Activated CD4-positive, alpha-beta memory T cell treated with anti-CD3 and anti-CD28 coated beads for 36 hours (primary cell): ENCODE measurements at regions not wholly inside any gene's neighbourhood (a gene's known extent, or its start where the extent isn't known, plus 50 kb on each side); places are given as distances from the start of the nearest gene placed in this dataset.

ENCODE experiments used
- CTCF ChIA-PET: fragments of 350-600 bp; sonication (Branson Sonifier 250); formaldehyde crosslinking; loops from one replicate; lab custom pipeline; 2021; ENCODE audit warnings: antibody characterized with exemption, inconsistent platforms; lab: Charles Lee
- POLR2A ChIA-PET: fragments of 350-600 bp; sonication (Branson Sonifier 250); formaldehyde crosslinking; loops from one replicate; lab custom pipeline; 2021; ENCODE audit warnings: antibody characterized with exemption; lab: Charles Lee
- DNase-seq: peaks from one replicate; pipeline ENCODE4 v3.0.0-alpha.2; 2020
- H3K27ac Mint-ChIP-seq: one replicate; pipeline ENCODE4 v1.8.0; 2021; ENCODE audit warnings: mixed read lengths
- H3K27me3 Mint-ChIP-seq: one replicate; pipeline ENCODE4 v1.8.0; 2021; ENCODE audit warnings: mixed read lengths
- H3K36me3 Mint-ChIP-seq: one replicate; pipeline ENCODE4 v1.8.0; 2021; ENCODE audit warnings: mixed read lengths
- H3K4me1 Mint-ChIP-seq: one replicate; pipeline ENCODE4 v1.8.0; 2021; ENCODE audit warnings: low read depth, mixed read lengths
- H3K4me3 Mint-ChIP-seq: one replicate; pipeline ENCODE4 v1.8.0; 2021; ENCODE audit warnings: mild to moderate bottlenecking, mixed read lengths
- H3K9me3 Mint-ChIP-seq: one replicate; pipeline ENCODE4 v1.8.0; 2021; ENCODE audit warnings: mixed read lengths
- intact Hi-C: fragments of 100-400 bp; cut with micrococcal nuclease; formaldehyde crosslinking; loops from one replicate; pipeline ENCODE4 v1.15.1; 2023

- no peaks in the 10 kb centered on the region for H3K4me1 Mint-ChIP-seq
- H3K4me3 Mint-ChIP-seq: no peak overlapping the region
- ChIA-PET POLR2A (no interaction called here), CTCF (interaction anchor here (0.5 kb wide), 1 partner anchor 19 kb away, joined by 3 read pairs; no protein-coding TSS in a partner anchor)
- H3K27ac Mint-ChIP-seq: no peak overlapping the region
- intact Hi-C loops: no loop called here
- H3K9me3 Mint-ChIP-seq: peaks cover 3% of the 10 kb centered on the region
- no peak for DNase-seq
- no peaks in the 10 kb centered on the region for H3K36me3 Mint-ChIP-seq
- no peaks in the 10 kb centered on the region for H3K27me3 Mint-ChIP-seq
Measured at GRCh38 chr12:24034160-24034559, 84.7 kb upstream of the SOX5 start.

- DNase-seq: no peak
- Mint-ChIP-seq H3K4me1 (no peaks in the 10 kb centered on the region), H3K27me3 (no peaks in the 10 kb centered on the region), H3K27ac (no peak overlapping the region), H3K36me3 (no peaks in the 10 kb centered on the region), H3K4me3 (no peak overlapping the region), H3K9me3 (peaks cover 3% of the 10 kb centered on the region)
- ChIA-PET CTCF (no interaction called here), POLR2A (no interaction called here)
- intact Hi-C loops: no loop called here
Measured at GRCh38 chr12:24027352-24027751, 77.9 kb upstream of the SOX5 start.

- Mint-ChIP-seq H3K9me3 (peaks cover under 1% of the 10 kb centered on the region), H3K4me3 (no peak overlapping the region), H3K4me1 (no peaks in the 10 kb centered on the region), H3K27me3 (no peaks in the 10 kb centered on the region), H3K27ac (no peak overlapping the region), H3K36me3 (no peaks in the 10 kb centered on the region)
- intact Hi-C loops: no loop called here
- CTCF ChIA-PET: no interaction called here
- no peak for DNase-seq
- POLR2A ChIA-PET: no interaction called here
Measured at GRCh38 chr12:24025153-24025798, 75.8 kb upstream of the SOX5 start.

GRCh38 chr12:24023081-24023480 is 73.6 kb upstream of the SOX5 start:
- Mint-ChIP-seq H3K27me3 (no peaks in the 10 kb centered on the region), H3K9me3 (no peaks in the 10 kb centered on the region), H3K4me3 (no peak overlapping the region), H3K4me1 (no peaks in the 10 kb centered on the region), H3K27ac (no peak overlapping the region), H3K36me3 (no peaks in the 10 kb centered on the region)
- ChIA-PET CTCF (no interaction called here), POLR2A (no interaction called here)
- no peak for DNase-seq
- intact Hi-C loops: no loop called here

GRCh38 chr12:24021164-24021502 is 71.7 kb upstream of the SOX5 start:
- Mint-ChIP-seq H3K9me3 (no peaks in the 10 kb centered on the region), H3K4me1 (no peaks in the 10 kb centered on the region), H3K4me3 (no peak overlapping the region), H3K36me3 (no peaks in the 10 kb centered on the region), H3K27ac (no peak overlapping the region), H3K27me3 (no peaks in the 10 kb centered on the region)
- ChIA-PET CTCF (no interaction called here), POLR2A (no interaction called here)
- no peak for DNase-seq
- intact Hi-C loops: no loop called here

GRCh38 chr12:24020397-24021163 is 71.1 kb upstream of the SOX5 start:
- H3K9me3 Mint-ChIP-seq: no peaks in the 10 kb centered on the region
- no peak for DNase-seq
- intact Hi-C loops: no loop called here
- ChIA-PET CTCF (no interaction called here), POLR2A (no interaction called here)
- H3K27me3 Mint-ChIP-seq: no peaks in the 10 kb centered on the region
- H3K27ac Mint-ChIP-seq: no peak overlapping the region
- H3K4me3 Mint-ChIP-seq: no peak overlapping the region
- no peaks in the 10 kb centered on the region for H3K4me1 Mint-ChIP-seq
- no peaks in the 10 kb centered on the region for H3K36me3 Mint-ChIP-seq

GRCh38 chr12:24015833-24016160 is 66.3 kb upstream of the SOX5 start:
- H3K27ac Mint-ChIP-seq: no peak overlapping the region
- H3K36me3 Mint-ChIP-seq: no peaks in the 10 kb centered on the region
- CTCF ChIA-PET: interaction anchor here (0.6 kb wide), 1 partner anchor 19 kb away, joined by 3 read pairs; no protein-coding TSS in a partner anchor
- no peaks in the 10 kb centered on the region for H3K9me3 Mint-ChIP-seq
- intact Hi-C loops: no loop called here
- no peak for DNase-seq
- no peaks in the 10 kb centered on the region for H3K4me1 Mint-ChIP-seq
- H3K4me3 Mint-ChIP-seq: no peak overlapping the region
- no peaks in the 10 kb centered on the region for H3K27me3 Mint-ChIP-seq
- POLR2A ChIA-PET: no interaction called here

- ChIA-PET CTCF (interaction anchor here (0.6 kb wide), 1 partner anchor 19 kb away, joined by 3 read pairs; no protein-coding TSS in a partner anchor), POLR2A (no interaction called here)
- Mint-ChIP-seq H3K27me3 (no peaks in the 10 kb centered on the region), H3K4me1 (no peaks in the 10 kb centered on the region), H3K9me3 (no peaks in the 10 kb centered on the region), H3K36me3 (no peaks in the 10 kb centered on the region), H3K4me3 (no peak overlapping the region), H3K27ac (no peak overlapping the region)
- intact Hi-C loops: no loop called here
- DNase-seq: no peak
Measured at GRCh38 chr12:24014915-24015832, 65.7 kb upstream of the SOX5 start.

- intact Hi-C loops: no loop called here
- Mint-ChIP-seq H3K27me3 (no peaks in the 10 kb centered on the region), H3K36me3 (no peaks in the 10 kb centered on the region), H3K4me1 (no peaks in the 10 kb centered on the region), H3K27ac (no peak overlapping the region), H3K9me3 (no peaks in the 10 kb centered on the region), H3K4me3 (no peak overlapping the region)
- no peak for DNase-seq
- ChIA-PET POLR2A (no interaction called here), CTCF (no interaction called here)
Measured at GRCh38 chr12:24014240-24014639, 64.8 kb upstream of the SOX5 start.

- ChIA-PET CTCF (interaction anchor here (0.9 kb wide), 1 partner anchor 24 kb away, joined by 3 read pairs; no protein-coding TSS in a partner anchor), POLR2A (interaction anchor here (0.6 kb wide), 1 partner anchor 505 kb away, joined by 3 read pairs; no protein-coding TSS in a partner anchor)
- no peaks in the 10 kb centered on the region for H3K9me3 Mint-ChIP-seq
- no peaks in the 10 kb centered on the region for H3K36me3 Mint-ChIP-seq
- no peak overlapping the region for H3K27ac Mint-ChIP-seq
- intact Hi-C loops: loop anchor here (2.0 kb wide), 1 partner anchor 768 kb away; no protein-coding TSS in a partner anchor
- H3K4me1 Mint-ChIP-seq: no peaks in the 10 kb centered on the region
- no peaks in the 10 kb centered on the region for H3K27me3 Mint-ChIP-seq
- DNase-seq: no peak
- H3K4me3 Mint-ChIP-seq: no peak overlapping the region
Measured at GRCh38 chr12:24012528-24012927, 63.1 kb upstream of the SOX5 start.

GRCh38 chr12:24011927-24012507 is 62.5 kb upstream of the SOX5 start:
- DNase-seq: no peak
- Mint-ChIP-seq H3K4me3 (no peak overlapping the region), H3K4me1 (no peaks in the 10 kb centered on the region), H3K9me3 (no peaks in the 10 kb centered on the region), H3K27me3 (no peaks in the 10 kb centered on the region), H3K36me3 (no peaks in the 10 kb centered on the region), H3K27ac (no peak overlapping the region)
- intact Hi-C loops: loop anchor here (2.0 kb wide), 1 partner anchor 769 kb away; no protein-coding TSS in a partner anchor
- ChIA-PET POLR2A (interaction anchor here (0.6 kb wide), 1 partner anchor 505 kb away, joined by 3 read pairs; no protein-coding TSS in a partner anchor), CTCF (interaction anchor here (0.9 kb wide), 1 partner anchor 24 kb away, joined by 3 read pairs; no protein-coding TSS in a partner anchor)

GRCh38 chr12:24008166-24008565 is 58.7 kb upstream of the SOX5 start:
- no peak for DNase-seq
- Mint-ChIP-seq H3K27me3 (no peaks in the 10 kb centered on the region), H3K9me3 (no peaks in the 10 kb centered on the region), H3K4me1 (no peaks in the 10 kb centered on the region), H3K27ac (no peak overlapping the region), H3K4me3 (no peak overlapping the region), H3K36me3 (no peaks in the 10 kb centered on the region)
- CTCF ChIA-PET: no interaction called here
- intact Hi-C loops: no loop called here
- POLR2A ChIA-PET: no interaction called here
